Effector CD8-positive, alpha-beta T cell (primary cell): ENCODE measurements at regions not wholly inside any gene's neighbourhood (a gene's known extent, or its start where the extent isn't known, plus 50 kb on each side); places are given as distances from the start of the nearest gene placed in this dataset.
"Not testable (repeated sequence)": the region's sequence is repeated elsewhere in the genome, so short reads cannot be mapped to it uniquely, and the experiment has no call there.

ENCODE experiments used
- DNase-seq: peaks from one replicate; lab custom pipeline; 2025; lab: John Stamatoyannopoulos, UW

- DNase-seq, result no peak
Measured at GRCh38 chr1:157460381-157460780, 91.9 kb downstream of the FCRL5 start.

- no peak for DNase-seq
Measured at GRCh38 chr1:157457279-157457678, 95.0 kb downstream of the FCRL5 start.

GRCh38 chr1:157455318-157455717 is 97.0 kb downstream of the FCRL5 start:
- DNase-seq, result no peak

GRCh38 chr1:157450106-157450505 is 102.2 kb downstream of the FCRL5 start:
- DNase-seq, result no peak

- DNase-seq, result no peak
Measured at GRCh38 chr1:157448636-157449035, 103.7 kb downstream of the FCRL5 start.

- DNase-seq, result not testable (repeated sequence)
Measured at GRCh38 chr1:157446356-157446755, 106.0 kb downstream of the FCRL5 start.

GRCh38 chr1:157445616-157446140 is 106.6 kb downstream of the FCRL5 start:
- DNase-seq, result not testable (repeated sequence)

GRCh38 chr1:157442065-157442464 is 110.2 kb downstream of the FCRL5 start:
- no peak for DNase-seq

GRCh38 chr1:157439302-157439954 is 112.9 kb downstream of the FCRL5 start:
- no peak for DNase-seq

- no peak for DNase-seq
Measured at GRCh38 chr1:157438613-157439012, 113.7 kb downstream of the FCRL5 start.

- DNase-seq, result no peak
Measured at GRCh38 chr1:157438146-157438545, 114.2 kb downstream of the FCRL5 start.

- no peak for DNase-seq
Measured at GRCh38 chr1:157437296-157437695, 115.0 kb downstream of the FCRL5 start.

- no peak for DNase-seq
Measured at GRCh38 chr1:157431751-157432150, 120.6 kb downstream of the FCRL5 start.

- no peak for DNase-seq
Measured at GRCh38 chr1:157429601-157430240, 122.6 kb downstream of the FCRL5 start.

- not testable (repeated sequence) for DNase-seq
Measured at GRCh38 chr1:157423764-157424163, 128.6 kb downstream of the FCRL5 start.

- no peak for DNase-seq
Measured at GRCh38 chr1:157419845-157420542, 132.3 kb downstream of the FCRL5 start.

GRCh38 chr1:157418659-157419058 is 133.7 kb downstream of the FCRL5 start:
- no peak for DNase-seq

GRCh38 chr1:157418231-157418630 is 134.1 kb downstream of the FCRL5 start:
- no peak for DNase-seq

GRCh38 chr1:157415661-157416060 is 136.7 kb downstream of the FCRL5 start:
- DNase-seq, result no peak

GRCh38 chr1:157412308-157412707 is 140.0 kb downstream of the FCRL5 start:
- no peak for DNase-seq

GRCh38 chr1:157411769-157412168 is 140.5 kb downstream of the FCRL5 start:
- DNase-seq, result no peak

- DNase-seq, result no peak
Measured at GRCh38 chr1:157411064-157411463, 141.3 kb downstream of the FCRL5 start.

- no peak for DNase-seq
Measured at GRCh38 chr1:157410457-157410856, 141.9 kb downstream of the FCRL5 start.
